ENCODE measurements at regions not wholly inside any gene's neighbourhood (a gene's known extent, or its start where the extent isn't known, plus 50 kb on each side); places are given as distances from the start of the nearest gene placed in this dataset.

DNA sequence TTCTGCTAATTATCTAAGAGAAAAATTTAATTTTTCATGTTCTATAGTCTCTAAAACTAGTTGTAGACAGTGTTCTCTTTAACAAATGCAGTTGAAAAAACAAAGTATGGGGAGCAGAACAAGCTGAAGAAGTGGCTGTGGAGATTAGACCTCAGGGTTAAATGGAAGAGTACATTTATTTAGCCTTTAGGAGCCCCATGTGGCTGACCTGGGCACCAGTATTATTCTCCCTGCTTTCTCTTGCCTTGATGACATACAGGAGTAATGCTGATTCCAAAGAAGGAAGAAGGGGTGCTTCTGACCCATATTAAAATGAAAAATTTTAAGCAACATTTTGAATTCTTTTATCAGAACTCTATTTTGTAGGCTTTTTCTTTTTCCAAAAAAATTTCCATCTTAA, 312.3 kb upstream of the RIOK2 start (continued):
- TF ChIP-seq, protein P1, sequence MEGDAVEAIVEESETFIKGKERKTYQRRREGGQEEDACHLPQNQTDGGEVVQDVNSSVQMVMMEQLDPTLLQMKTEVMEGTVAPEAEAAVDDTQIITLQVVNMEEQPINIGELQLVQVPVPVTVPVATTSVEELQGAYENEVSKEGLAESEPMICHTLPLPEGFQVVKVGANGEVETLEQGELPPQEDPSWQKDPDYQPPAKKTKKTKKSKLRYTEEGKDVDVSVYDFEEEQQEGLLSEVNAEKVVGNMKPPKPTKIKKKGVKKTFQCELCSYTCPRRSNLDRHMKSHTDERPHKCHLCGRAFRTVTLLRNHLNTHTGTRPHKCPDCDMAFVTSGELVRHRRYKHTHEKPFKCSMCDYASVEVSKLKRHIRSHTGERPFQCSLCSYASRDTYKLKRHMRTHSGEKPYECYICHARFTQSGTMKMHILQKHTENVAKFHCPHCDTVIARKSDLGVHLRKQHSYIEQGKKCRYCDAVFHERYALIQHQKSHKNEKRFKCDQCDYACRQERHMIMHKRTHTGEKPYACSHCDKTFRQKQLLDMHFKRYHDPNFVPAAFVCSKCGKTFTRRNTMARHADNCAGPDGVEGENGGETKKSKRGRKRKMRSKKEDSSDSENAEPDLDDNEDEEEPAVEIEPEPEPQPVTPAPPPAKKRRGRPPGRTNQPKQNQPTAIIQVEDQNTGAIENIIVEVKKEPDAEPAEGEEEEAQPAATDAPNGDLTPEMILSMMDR (tag by site-specific recombination; IDR thresholded peaks at IDR 0.05), result no peak
- TF ChIP-seq ZNF555 (tag by site-specific recombination; conservative IDR thresholded peaks at IDR 0.05) (no peak), EGR2 (tag by site-specific recombination; IDR thresholded peaks at IDR 0.05; ENCODE audit: low read depth) (no peak), ZNF623 (tag by site-specific recombination; IDR thresholded peaks at IDR 0.05) (no peak), ZNF830 (tag by site-specific recombination; IDR thresholded peaks at IDR 0.05; ENCODE audit: low read depth) (no peak), ZNF133 (tag by site-specific recombination; IDR thresholded peaks at IDR 0.05) (no peak), ZNF335 (tag by site-specific recombination; conservative IDR thresholded peaks at IDR 0.05) (no peak), ZNF155 (tag by site-specific recombination; IDR thresholded peaks at IDR 0.05) (no peak)
- TF ChIP-seq, protein P2, sequence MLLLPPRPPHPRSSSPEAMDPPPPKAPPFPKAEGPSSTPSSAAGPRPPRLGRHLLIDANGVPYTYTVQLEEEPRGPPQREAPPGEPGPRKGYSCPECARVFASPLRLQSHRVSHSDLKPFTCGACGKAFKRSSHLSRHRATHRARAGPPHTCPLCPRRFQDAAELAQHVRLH (tag by site-specific recombination; IDR thresholded peaks at IDR 0.05), result no peak

- Histone ChIP-seq H3K9me3 (ENCODE audit: control insufficient read depth, insufficient read depth, low read depth, low read length) (no peaks in the 10 kb centered on the region), H3K4me3 (ENCODE audit: low read depth, low read length) (no peak overlapping the region), H3K36me3 (ENCODE audit: control insufficient read depth in 2 of 2, insufficient read depth in 1 of 2, low read length in 2 of 2) (no peaks in the 10 kb centered on the region), H3K4me1 (ENCODE audit: control insufficient read depth, insufficient read depth, low read length) (no peaks in the 10 kb centered on the region), H3K27ac (ENCODE audit: extremely low read depth, low read depth, low read length) (no peak overlapping the region)
- CTCF ChIA-PET, result interaction anchor here (0.9 to 1.6 kb wide), 2 partner anchors 8 to 265 kb away, joined by 5 to 6 read pairs; no protein-coding TSS in a partner anchor
- TF ChIP-seq PBX3 (CRISPR knock-in tag; IDR thresholded peaks at IDR 0.05) (no peak), ZSCAN30 (tag by site-specific recombination; IDR thresholded peaks at IDR 0.05) (no peak), GFI1B (tag by site-specific recombination; IDR thresholded peaks at IDR 0.05) (no peak), ZNF624 (tag by site-specific recombination; IDR thresholded peaks at IDR 0.05) (no peak), ZNF518A (tag by site-specific recombination; conservative IDR thresholded peaks at IDR 0.05; ENCODE audit: low read depth) (no peak), KLF8 (tag by site-specific recombination; IDR thresholded peaks at IDR 0.05) (no peak), ZBTB20 (tag by site-specific recombination; IDR thresholded peaks at IDR 0.05) (no peak)
- TF ChIP-seq, protein P3, sequence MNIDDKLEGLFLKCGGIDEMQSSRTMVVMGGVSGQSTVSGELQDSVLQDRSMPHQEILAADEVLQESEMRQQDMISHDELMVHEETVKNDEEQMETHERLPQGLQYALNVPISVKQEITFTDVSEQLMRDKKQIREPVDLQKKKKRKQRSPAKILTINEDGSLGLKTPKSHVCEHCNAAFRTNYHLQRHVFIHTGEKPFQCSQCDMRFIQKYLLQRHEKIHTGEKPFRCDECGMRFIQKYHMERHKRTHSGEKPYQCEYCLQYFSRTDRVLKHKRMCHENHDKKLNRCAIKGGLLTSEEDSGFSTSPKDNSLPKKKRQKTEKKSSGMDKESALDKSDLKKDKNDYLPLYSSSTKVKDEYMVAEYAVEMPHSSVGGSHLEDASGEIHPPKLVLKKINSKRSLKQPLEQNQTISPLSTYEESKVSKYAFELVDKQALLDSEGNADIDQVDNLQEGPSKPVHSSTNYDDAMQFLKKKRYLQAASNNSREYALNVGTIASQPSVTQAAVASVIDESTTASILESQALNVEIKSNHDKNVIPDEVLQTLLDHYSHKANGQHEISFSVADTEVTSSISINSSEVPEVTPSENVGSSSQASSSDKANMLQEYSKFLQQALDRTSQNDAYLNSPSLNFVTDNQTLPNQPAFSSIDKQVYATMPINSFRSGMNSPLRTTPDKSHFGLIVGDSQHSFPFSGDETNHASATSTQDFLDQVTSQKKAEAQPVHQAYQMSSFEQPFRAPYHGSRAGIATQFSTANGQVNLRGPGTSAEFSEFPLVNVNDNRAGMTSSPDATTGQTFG (tag by site-specific recombination; IDR thresholded peaks at IDR 0.05; ENCODE audit: borderline replicate concordance), result no peak
- POLR2A ChIA-PET, result no interaction called here
These were observed 313.0 kb upstream of the RIOK2 start for GRCh38 chr5:97496037-97496436.
